Liver (tissue), 8 donors: ENCODE measurements at regions not wholly inside any gene's neighbourhood (a gene's known extent, or its start where the extent isn't known, plus 50 kb on each side); places are given as distances from the start of the nearest gene placed in this dataset.

Source experiments
- DNase-seq: peaks from one replicate; pipeline ENCODE4 v3.0.0-alpha.2; 2017; ENCODE audit warnings: low spot score
- H3K27ac ChIP-seq, 2 donors: one replicate each; pipeline ENCODE4 v1.7.0; 2013; ENCODE audit warnings: inconsistent platforms in 2 of 2, low read length in 2 of 2, control low read depth in 1 of 2, low read depth in 1 of 2, mild to moderate bottlenecking in 1 of 2
- H3K27me3 ChIP-seq, 4 donors: one replicate each; pipeline versions ENCODE4 v1.6.1 to v1.7.0; 2013; ENCODE audit warnings: low read length in 3 of 4, inconsistent platforms in 1 of 4, mild to moderate bottlenecking in 1 of 4, moderate library complexity in 1 of 4; ENCODE audit not compliant: control insufficient read depth in 4 of 4, insufficient read depth in 4 of 4
- H3K36me3 ChIP-seq, 4 donors: one replicate each; pipeline versions ENCODE4 v1.6.1 to v1.7.0; 2013; ENCODE audit warnings: low read length in 3 of 4, mild to moderate bottlenecking in 3 of 4, low read depth in 1 of 4, moderate library complexity in 1 of 4; ENCODE audit not compliant: control insufficient read depth in 4 of 4, insufficient read depth in 3 of 4
- H3K4me1 ChIP-seq, 4 donors: one replicate each; pipeline versions ENCODE4 v1.6.1 to v1.7.0; 2013; ENCODE audit warnings: low read length in 3 of 4, mild to moderate bottlenecking in 3 of 4, moderate library complexity in 1 of 4; ENCODE audit not compliant: control insufficient read depth in 4 of 4, insufficient read depth in 4 of 4
- H3K4me3 ChIP-seq, 3 donors: one replicate each; pipeline versions ENCODE4 v1.6.1 to v1.7.0; 2013; ENCODE audit warnings: low read length in 3 of 3, control low read depth in 1 of 3, low read depth in 1 of 3, mild to moderate bottlenecking in 1 of 3
- H3K9ac ChIP-seq, 2 donors: one replicate each; pipeline ENCODE4 v1.7.0; 2013; ENCODE audit warnings: low read length in 2 of 2, mild to moderate bottlenecking in 2 of 2, moderate library complexity in 2 of 2, control low read depth in 1 of 2, low read depth in 1 of 2
- H3K9me3 ChIP-seq, 4 donors: one replicate each; pipeline versions ENCODE4 v1.6.1 to v1.7.0; 2013; ENCODE audit warnings: low read length in 3 of 4; ENCODE audit not compliant: control insufficient read depth in 4 of 4
- ATF3 ChIP-seq: IDR thresholded peaks from 2 replicates; pipeline ENCODE4 v1.6.1; 2016; ENCODE audit warnings: antibody characterized with exemption
- EGR1 ChIP-seq, 2 donors: IDR thresholded peaks; 2 replicates each; pipeline ENCODE4 v1.6.1; 2016 to 2018; ENCODE audit warnings: antibody characterized with exemption in 2 of 2, low read depth in 2 of 2
- FOXA1 ChIP-seq: IDR thresholded peaks from 2 replicates; pipeline ENCODE4 v1.6.1; 2016; ENCODE audit warnings: antibody characterized with exemption
- FOXA2 ChIP-seq: IDR thresholded peaks from 2 replicates; pipeline ENCODE4 v1.6.1; 2016; ENCODE audit warnings: antibody characterized with exemption
- GABPA ChIP-seq, 2 donors: IDR thresholded peaks in 1 of 2; conservative IDR thresholded peaks in 1 of 2; 2 replicates each; pipeline ENCODE4 v1.6.1; 2016; ENCODE audit warnings: antibody characterized with exemption in 2 of 2, mild to moderate bottlenecking in 1 of 2, moderate library complexity in 1 of 2
- HNF4A ChIP-seq, 2 donors: conservative IDR thresholded peaks; 2 replicates each; pipeline ENCODE4 v1.6.1; 2016; ENCODE audit warnings: antibody characterized with exemption in 2 of 2, mild to moderate bottlenecking in 2 of 2
- HNF4G ChIP-seq: IDR thresholded peaks from 2 replicates; pipeline ENCODE4 v1.6.1; 2016; ENCODE audit warnings: antibody characterized with exemption
- JUND ChIP-seq, 2 donors: IDR thresholded peaks; 2 replicates each; pipeline ENCODE4 v1.6.1; 2016; ENCODE audit warnings: antibody characterized with exemption in 2 of 2
- NR2F2 ChIP-seq: IDR thresholded peaks from 2 replicates; pipeline ENCODE4 v1.6.1; 2016; ENCODE audit warnings: antibody characterized with exemption
- RAD21 ChIP-seq, 2 donors: IDR thresholded peaks; 2 replicates each; pipeline ENCODE4 v1.6.1; 2016; ENCODE audit warnings: antibody characterized with exemption in 2 of 2, mild to moderate bottlenecking in 2 of 2
- RXRA ChIP-seq, 2 donors: IDR thresholded peaks; 2 replicates each; pipeline ENCODE4 v1.6.1; 2017 to 2018; ENCODE audit warnings: antibody characterized with exemption in 2 of 2, mild to moderate bottlenecking in 1 of 2
- SP1 ChIP-seq: IDR thresholded peaks from 2 replicates; pipeline ENCODE4 v1.6.1; 2018; ENCODE audit warnings: antibody characterized with exemption, mild to moderate bottlenecking
- TAF1 ChIP-seq: conservative IDR thresholded peaks from 2 replicates; pipeline ENCODE4 v1.6.1; 2016; ENCODE audit warnings: antibody characterized with exemption, mild to moderate bottlenecking
- YY1 ChIP-seq: IDR thresholded peaks from 2 replicates; pipeline ENCODE4 v1.6.1; 2016; ENCODE audit warnings: antibody characterized with exemption, mild to moderate bottlenecking
- WGBS: extraction: QIAGEN DNeasy Blood & Tissue Kit; methylation state at CpG from one replicate; pipeline ENCODE4 v1.1.7; 2013; 5-methylcytosine and 5-hydroxymethylcytosine counted together
- TF ChIP-seq, protein P1 (sequence below): IDR thresholded peaks from 2 replicates; pipeline ENCODE4 v1.6.1; 2016; ENCODE audit warnings: antibody characterized with exemption, mild to moderate bottlenecking
- TF ChIP-seq, protein P2 (sequence below): fragments of 150-350 bp; IDR thresholded peaks from 2 replicates; pipeline ENCODE4 v1.5.1; 2017; ENCODE audit warnings: improper control_type of control experiment, low read depth, low read length; ENCODE audit not compliant: missing input control
- TF ChIP-seq, protein P3 (sequence below): IDR thresholded peaks from 2 replicates; pipeline ENCODE4 v1.6.1; 2016; ENCODE audit warnings: antibody characterized with exemption
- TF ChIP-seq, protein P4 (sequence below): IDR thresholded peaks from 2 replicates; pipeline ENCODE4 v1.6.1; 2016; ENCODE audit warnings: antibody characterized with exemption
- donor health status: healthy.
- donor health status: healthy.
- donor health status: healthy.
- donor health status: healthy.
- donor health status: healthy.

DNA sequence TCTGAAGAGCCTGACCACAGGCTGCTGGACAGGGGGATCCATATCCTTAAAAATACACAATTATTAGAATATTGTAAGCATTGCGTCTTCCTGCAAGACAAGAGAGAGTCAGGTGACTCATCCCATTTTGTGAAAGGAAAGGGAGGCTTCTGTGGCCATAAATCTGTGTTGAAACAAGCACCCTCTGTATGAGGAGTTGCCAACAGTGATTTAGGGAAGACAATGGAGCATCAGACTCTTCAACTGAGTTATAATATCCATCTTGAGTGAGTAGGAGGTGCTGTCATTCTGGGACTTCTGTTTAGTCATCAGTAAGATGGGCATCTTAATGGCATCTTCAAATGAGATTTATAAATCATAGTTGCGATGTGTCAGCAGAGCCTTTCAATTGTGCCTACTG, 554.5 kb downstream of the AACS start:
- Histone ChIP-seq H3K4me3 (no peak overlapping the region), H3K9ac (no peak overlapping the region), H3K27ac (no peak overlapping the region), H3K4me1 (no peaks in the 10 kb centered on the region), H3K9me3 (no peaks in the 10 kb centered on the region), H3K27me3 (no peaks in the 10 kb centered on the region), H3K36me3 (no peaks in the 10 kb centered on the region)
- WGBS, result 43% methylated on average over 2 of the region's 2 CpGs
- DNase-seq, result no peak
- TF ChIP-seq RAD21 (IDR thresholded peaks at IDR 0.05) (no peak), TAF1 (no peak)
- TF ChIP-seq, protein P1, sequence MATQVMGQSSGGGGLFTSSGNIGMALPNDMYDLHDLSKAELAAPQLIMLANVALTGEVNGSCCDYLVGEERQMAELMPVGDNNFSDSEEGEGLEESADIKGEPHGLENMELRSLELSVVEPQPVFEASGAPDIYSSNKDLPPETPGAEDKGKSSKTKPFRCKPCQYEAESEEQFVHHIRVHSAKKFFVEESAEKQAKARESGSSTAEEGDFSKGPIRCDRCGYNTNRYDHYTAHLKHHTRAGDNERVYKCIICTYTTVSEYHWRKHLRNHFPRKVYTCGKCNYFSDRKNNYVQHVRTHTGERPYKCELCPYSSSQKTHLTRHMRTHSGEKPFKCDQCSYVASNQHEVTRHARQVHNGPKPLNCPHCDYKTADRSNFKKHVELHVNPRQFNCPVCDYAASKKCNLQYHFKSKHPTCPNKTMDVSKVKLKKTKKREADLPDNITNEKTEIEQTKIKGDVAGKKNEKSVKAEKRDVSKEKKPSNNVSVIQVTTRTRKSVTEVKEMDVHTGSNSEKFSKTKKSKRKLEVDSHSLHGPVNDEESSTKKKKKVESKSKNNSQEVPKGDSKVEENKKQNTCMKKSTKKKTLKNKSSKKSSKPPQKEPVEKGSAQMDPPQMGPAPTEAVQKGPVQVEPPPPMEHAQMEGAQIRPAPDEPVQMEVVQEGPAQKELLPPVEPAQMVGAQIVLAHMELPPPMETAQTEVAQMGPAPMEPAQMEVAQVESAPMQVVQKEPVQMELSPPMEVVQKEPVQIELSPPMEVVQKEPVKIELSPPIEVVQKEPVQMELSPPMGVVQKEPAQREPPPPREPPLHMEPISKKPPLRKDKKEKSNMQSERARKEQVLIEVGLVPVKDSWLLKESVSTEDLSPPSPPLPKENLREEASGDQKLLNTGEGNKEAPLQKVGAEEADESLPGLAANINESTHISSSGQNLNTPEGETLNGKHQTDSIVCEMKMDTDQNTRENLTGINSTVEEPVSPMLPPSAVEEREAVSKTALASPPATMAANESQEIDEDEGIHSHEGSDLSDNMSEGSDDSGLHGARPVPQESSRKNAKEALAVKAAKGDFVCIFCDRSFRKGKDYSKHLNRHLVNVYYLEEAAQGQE, result no peak

GRCh38 chr12:125633686-125634085, 568.5 kb downstream of the AACS start:
- Histone ChIP-seq H3K4me1 (peaks cover 8 to 13% (median 10%) of the 10 kb centered on the region in 4 donors), H3K27me3 (no peaks in the 10 kb centered on the region), H3K4me3 (no peak overlapping the region), H3K9ac (no peak overlapping the region), H3K27ac (peak overlapping the region; percentile 19 to 67), H3K9me3 (no peaks in the 10 kb centered on the region), H3K36me3 (no peaks in the 10 kb centered on the region)
- TF ChIP-seq TAF1, result no peak
- TF ChIP-seq, protein P2, sequence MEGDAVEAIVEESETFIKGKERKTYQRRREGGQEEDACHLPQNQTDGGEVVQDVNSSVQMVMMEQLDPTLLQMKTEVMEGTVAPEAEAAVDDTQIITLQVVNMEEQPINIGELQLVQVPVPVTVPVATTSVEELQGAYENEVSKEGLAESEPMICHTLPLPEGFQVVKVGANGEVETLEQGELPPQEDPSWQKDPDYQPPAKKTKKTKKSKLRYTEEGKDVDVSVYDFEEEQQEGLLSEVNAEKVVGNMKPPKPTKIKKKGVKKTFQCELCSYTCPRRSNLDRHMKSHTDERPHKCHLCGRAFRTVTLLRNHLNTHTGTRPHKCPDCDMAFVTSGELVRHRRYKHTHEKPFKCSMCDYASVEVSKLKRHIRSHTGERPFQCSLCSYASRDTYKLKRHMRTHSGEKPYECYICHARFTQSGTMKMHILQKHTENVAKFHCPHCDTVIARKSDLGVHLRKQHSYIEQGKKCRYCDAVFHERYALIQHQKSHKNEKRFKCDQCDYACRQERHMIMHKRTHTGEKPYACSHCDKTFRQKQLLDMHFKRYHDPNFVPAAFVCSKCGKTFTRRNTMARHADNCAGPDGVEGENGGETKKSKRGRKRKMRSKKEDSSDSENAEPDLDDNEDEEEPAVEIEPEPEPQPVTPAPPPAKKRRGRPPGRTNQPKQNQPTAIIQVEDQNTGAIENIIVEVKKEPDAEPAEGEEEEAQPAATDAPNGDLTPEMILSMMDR, result no peak
- no peak for TF ChIP-seq ATF3
- TF ChIP-seq SP1, result peak; percentile 79
- peak; percentile 19 for TF ChIP-seq FOXA1
- peak; percentile 83 for TF ChIP-seq YY1
- TF ChIP-seq, protein P3, sequence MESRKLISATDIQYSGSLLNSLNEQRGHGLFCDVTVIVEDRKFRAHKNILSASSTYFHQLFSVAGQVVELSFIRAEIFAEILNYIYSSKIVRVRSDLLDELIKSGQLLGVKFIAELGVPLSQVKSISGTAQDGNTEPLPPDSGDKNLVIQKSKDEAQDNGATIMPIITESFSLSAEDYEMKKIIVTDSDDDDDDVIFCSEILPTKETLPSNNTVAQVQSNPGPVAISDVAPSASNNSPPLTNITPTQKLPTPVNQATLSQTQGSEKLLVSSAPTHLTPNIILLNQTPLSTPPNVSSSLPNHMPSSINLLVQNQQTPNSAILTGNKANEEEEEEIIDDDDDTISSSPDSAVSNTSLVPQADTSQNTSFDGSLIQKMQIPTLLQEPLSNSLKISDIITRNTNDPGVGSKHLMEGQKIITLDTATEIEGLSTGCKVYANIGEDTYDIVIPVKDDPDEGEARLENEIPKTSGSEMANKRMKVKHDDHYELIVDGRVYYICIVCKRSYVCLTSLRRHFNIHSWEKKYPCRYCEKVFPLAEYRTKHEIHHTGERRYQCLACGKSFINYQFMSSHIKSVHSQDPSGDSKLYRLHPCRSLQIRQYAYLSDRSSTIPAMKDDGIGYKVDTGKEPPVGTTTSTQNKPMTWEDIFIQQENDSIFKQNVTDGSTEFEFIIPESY, result peak; percentile 75
- TF ChIP-seq, protein P1, result peak; percentile 77
- peak; percentile 42 to 83 for TF ChIP-seq RXRA (IDR thresholded peaks at IDR 0.05)
- TF ChIP-seq JUND (IDR thresholded peaks at IDR 0.05), result peak; percentile 72 to 73
- no peak for TF ChIP-seq FOXA2
- no peak for TF ChIP-seq NR2F2
- peak; percentile 41 to 45 for TF ChIP-seq RAD21 (IDR thresholded peaks at IDR 0.05)
- no peak for TF ChIP-seq HNF4G
- no peak for TF ChIP-seq GABPA (IDR thresholded peaks at IDR 0.05 in 1 of 2, conservative IDR thresholded peaks at IDR 0.05 in 1 of 2)
- peak; percentile 54 to 75 for TF ChIP-seq HNF4A (conservative IDR thresholded peaks at IDR 0.05)
- TF ChIP-seq, protein P4, sequence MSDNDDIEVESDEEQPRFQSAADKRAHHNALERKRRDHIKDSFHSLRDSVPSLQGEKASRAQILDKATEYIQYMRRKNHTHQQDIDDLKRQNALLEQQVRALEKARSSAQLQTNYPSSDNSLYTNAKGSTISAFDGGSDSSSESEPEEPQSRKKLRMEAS, result peak; percentile 25
- no peak for TF ChIP-seq EGR1 (IDR thresholded peaks at IDR 0.05; ENCODE audit: low read depth in 2 of 2)
- no peak for DNase-seq
